Caco-2 (cell line): ENCODE measurements at regions not wholly inside any gene's neighbourhood (a gene's known extent, or its start where the extent isn't known, plus 50 kb on each side); places are given as distances from the start of the nearest gene placed in this dataset.
A peak's percentile ranks its signal among the peaks of the same experiment; 100 is the strongest.

Experiments
- BruUV-seq: library from RNA; stranded (reverse); fragments of 400-500 nt; replicated peaks from 2 replicates; lab custom pipeline; 2021; lab: Mats Ljungman, UMichigan
- CTCF ChIA-PET: fragments of 300-600 bp; sonication (Branson Sonifier 250); formaldehyde crosslinking; loops from one replicate; lab custom pipeline; 2022; ENCODE audit warnings: antibody characterized with exemption; lab: Charles Lee
- POLR2A ChIA-PET: fragments of 300-600 bp; sonication (Branson Sonifier 250); formaldehyde crosslinking; loops from one replicate; lab custom pipeline; 2022; ENCODE audit warnings: antibody characterized with exemption; lab: Charles Lee
- DNase-seq, 2 experiments: peaks; one replicate each; pipeline versions ENCODE4 v3.0.0 to v3.0.0-alpha.2; 2020 to 2022
- H3K27me3 ChIP-seq: replicated peaks from 2 replicates; pipeline ENCODE4 v1.6.0; 2011; ENCODE audit warnings: low read length; ENCODE audit not compliant: control insufficient read depth, insufficient read depth
- H3K36me3 ChIP-seq: 2 replicates; pipeline ENCODE4 v1.5.1; 2011; ENCODE audit warnings: low read length; ENCODE audit not compliant: control insufficient read depth, insufficient read depth
- H3K4me1 ChIP-seq: fragments of 250-450 bp; sonication (Bioruptor Pico); 2 replicates; pipeline ENCODE4 v1.5.1; 2020; ENCODE audit warnings: mild to moderate bottlenecking
- H3K4me3 ChIP-seq: 2 replicates; pipeline ENCODE4 v1.5.1; 2011; ENCODE audit warnings: low read depth, mild to moderate bottlenecking, control low read depth, low read length
- H3K9me3 ChIP-seq: fragments of 250-450 bp; sonication (Bioruptor Pico); 2 replicates; pipeline ENCODE4 v1.5.1; 2020; ENCODE audit warnings: mild to moderate bottlenecking, moderate library complexity
- H3K27ac Mint-ChIP-seq: one replicate; pipeline ENCODE4 v1.8.0; 2022; ENCODE audit warnings: mixed read lengths; ENCODE audit not compliant: unreplicated experiment
- H3K27me3 Mint-ChIP-seq: one replicate; pipeline ENCODE4 v1.8.0; 2022; ENCODE audit warnings: mixed read lengths; ENCODE audit not compliant: insufficient read depth, unreplicated experiment
- H3K36me3 Mint-ChIP-seq: one replicate; pipeline ENCODE4 v1.8.0; 2022; ENCODE audit warnings: mild to moderate bottlenecking, mixed read lengths; ENCODE audit not compliant: insufficient read depth, unreplicated experiment
- H3K4me1 Mint-ChIP-seq: one replicate; pipeline ENCODE4 v1.8.0; 2022; ENCODE audit warnings: low read depth, mixed read lengths; ENCODE audit not compliant: unreplicated experiment
- H3K4me3 Mint-ChIP-seq: one replicate; pipeline ENCODE4 v1.8.0; 2022; ENCODE audit warnings: mild to moderate bottlenecking, moderate library complexity, mixed read lengths; ENCODE audit not compliant: unreplicated experiment
- H3K9me3 Mint-ChIP-seq: one replicate; pipeline ENCODE4 v1.8.0; 2022; ENCODE audit warnings: mixed read lengths; ENCODE audit not compliant: unreplicated experiment
- CTCF ChIP-seq, 2 experiments: fragments of 200-600 bp in 1 of 2; IDR thresholded peaks; 1 replicate in 1 of 2; 2 replicates in 1 of 2; pipeline versions ENCODE4 v1.5.1 to v1.8.0; 2011 to 2022; ENCODE audit warnings: antibody characterized with exemption in 1 of 2, control low read depth in 1 of 2, inconsistent platforms in 1 of 2, low read depth in 1 of 2, low read length in 1 of 2, mild to moderate bottlenecking in 1 of 2, moderate library complexity in 1 of 2; ENCODE audit not compliant: insufficient read depth in 1 of 2, severe bottlenecking in 1 of 2, unreplicated experiment in 1 of 2
- intact Hi-C: fragments of 100-400 bp; cut with micrococcal nuclease; formaldehyde crosslinking; loops from one replicate; pipeline ENCODE4 v1.10.0; 2022; ENCODE audit not compliant: unreplicated experiment

- peak in 1 of 2 experiments; percentile 9 for TF ChIP-seq CTCF (IDR thresholded peaks at IDR 0.05; ENCODE audit: insufficient read depth in 1 of 2, low read depth in 1 of 2, low read length in 1 of 2, severe bottlenecking in 1 of 2, unreplicated experiment in 1 of 2)
- no peak overlapping the region for H3K4me3 Mint-ChIP-seq
- H3K4me1 ChIP-seq: no peaks in the 10 kb centered on the region
- no peaks in the 10 kb centered on the region for H3K27me3 ChIP-seq
- no peak overlapping the region for H3K4me3 ChIP-seq
- no peaks in the 10 kb centered on the region for H3K9me3 ChIP-seq
- H3K4me1 Mint-ChIP-seq: no peaks in the 10 kb centered on the region
- no TSS peak for BruUV-seq
- intact Hi-C loops: loop anchor here (10.0 kb wide), 1 partner anchor 374 kb away; no protein-coding TSS in a partner anchor
- peak in 1 of 2 experiments; percentile 16 for DNase-seq
- H3K36me3 ChIP-seq: no peaks in the 10 kb centered on the region
- H3K36me3 Mint-ChIP-seq: no peaks in the 10 kb centered on the region
- peaks cover 3% of the 10 kb centered on the region for H3K27me3 Mint-ChIP-seq
- no peaks in the 10 kb centered on the region for H3K9me3 Mint-ChIP-seq
- H3K27ac Mint-ChIP-seq: no peak overlapping the region
- ChIA-PET POLR2A (no interaction called here), CTCF (no interaction called here)
Measured at GRCh38 chr20:39880890-39881289, 808.1 kb downstream of the MAFB start.

- ChIA-PET CTCF (no interaction called here), POLR2A (no interaction called here)
- TF ChIP-seq CTCF (IDR thresholded peaks at IDR 0.05; ENCODE audit: insufficient read depth in 1 of 2, low read depth in 1 of 2, low read length in 1 of 2, severe bottlenecking in 1 of 2, unreplicated experiment in 1 of 2): no peak
- no peak for DNase-seq
- Mint-ChIP-seq H3K4me1 (no peaks in the 10 kb centered on the region), H3K27ac (no peak overlapping the region), H3K9me3 (no peaks in the 10 kb centered on the region), H3K4me3 (no peak overlapping the region), H3K27me3 (peaks cover 3% of the 10 kb centered on the region), H3K36me3 (no peaks in the 10 kb centered on the region)
- no TSS peak for BruUV-seq
- Histone ChIP-seq H3K4me1 (no peaks in the 10 kb centered on the region), H3K27me3 (no peaks in the 10 kb centered on the region), H3K9me3 (no peaks in the 10 kb centered on the region), H3K36me3 (no peaks in the 10 kb centered on the region), H3K4me3 (no peak overlapping the region)
- intact Hi-C loops: no loop called here
Measured at GRCh38 chr20:39879296-39879695, 809.7 kb downstream of the MAFB start.

- TF ChIP-seq CTCF (IDR thresholded peaks at IDR 0.05; ENCODE audit: insufficient read depth in 1 of 2, low read depth in 1 of 2, low read length in 1 of 2, severe bottlenecking in 1 of 2, unreplicated experiment in 1 of 2): no peak
- H3K4me3 Mint-ChIP-seq: no peak overlapping the region
- BruUV-seq: no TSS peak
- Histone ChIP-seq H3K9me3 (no peaks in the 10 kb centered on the region), H3K27me3 (no peaks in the 10 kb centered on the region), H3K36me3 (no peaks in the 10 kb centered on the region), H3K4me3 (no peak overlapping the region), H3K4me1 (no peaks in the 10 kb centered on the region)
- CTCF ChIA-PET: no interaction called here
- no peak overlapping the region for H3K27ac Mint-ChIP-seq
- no peaks in the 10 kb centered on the region for H3K9me3 Mint-ChIP-seq
- intact Hi-C loops: no loop called here
- no peaks in the 10 kb centered on the region for H3K4me1 Mint-ChIP-seq
- H3K36me3 Mint-ChIP-seq: no peaks in the 10 kb centered on the region
- H3K27me3 Mint-ChIP-seq: peaks cover 3% of the 10 kb centered on the region
- DNase-seq: no peak
- POLR2A ChIA-PET: no interaction called here
Measured at GRCh38 chr20:39878809-39879208, 810.2 kb downstream of the MAFB start.
